ENCODE measurements at regions not wholly inside any gene's neighbourhood (a gene's known extent, or its start where the extent isn't known, plus 50 kb on each side); places are given as distances from the start of the nearest gene placed in this dataset.

DNA sequence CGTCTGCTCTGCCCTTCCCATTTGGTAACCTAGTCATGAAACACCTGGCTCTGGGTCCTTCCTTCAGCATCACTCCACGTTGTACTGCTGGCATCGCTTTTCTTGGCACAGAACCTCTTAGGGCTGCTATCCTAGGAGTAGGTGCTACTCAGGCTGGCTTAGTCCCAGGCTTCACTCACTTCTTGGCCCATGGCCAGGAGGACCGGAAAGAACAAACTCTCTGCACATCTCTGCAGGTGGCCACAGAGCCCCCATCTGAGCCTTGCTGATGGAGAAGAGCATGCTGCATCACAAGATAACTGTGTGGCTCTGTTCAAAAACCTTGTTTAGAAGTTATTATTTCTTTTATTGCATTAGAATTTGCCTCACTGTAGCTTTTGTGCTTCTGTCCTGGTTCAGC lies 447.2 kb upstream of the TNP1 start:
- Histone ChIP-seq H3K4me2 (ENCODE audit: low read depth, low read length) (no peak overlapping the region), H3K79me2 (ENCODE audit: insufficient read depth, low read length) (no peaks in the 10 kb centered on the region), H3K27ac (ENCODE audit: extremely low read length, insufficient read depth, low read length) (no peak overlapping the region), H2AFZ (ENCODE audit: low read length) (no peak overlapping the region), H3K9ac (ENCODE audit: insufficient read depth, low read depth, low read length) (no peak overlapping the region), H4K20me1 (ENCODE audit: insufficient read depth, low read length) (no peaks in the 10 kb centered on the region), H3K9me3 (ENCODE audit: low read length) (no peaks in the 10 kb centered on the region), H3K36me3 (replicated peaks in 1 of 2; ENCODE audit: control insufficient read depth in 1 of 2, insufficient read depth in 2 of 2, low read length in 2 of 2) (no peaks in the 10 kb centered on the region), H3K4me3 (replicated peaks in 1 of 3; ENCODE audit: insufficient read depth in 1 of 3, low read depth in 2 of 3, low read length in 3 of 3) (no peak overlapping the region), H3K4me1 (ENCODE audit: insufficient read depth, low read length) (no peaks in the 10 kb centered on the region), H3K27me3 (ENCODE audit: control insufficient read depth in 1 of 2, insufficient read depth in 2 of 2, low read length in 2 of 2) (peaks cover 0 to 3% of the 10 kb centered on the region in 2 experiments; a peak in 1 of 5 replicates)
- no peak for DNase-seq (ENCODE audit: low spot score)
- in situ Hi-C loops (cut with HindIII; ENCODE audit: extremely low pct_ligation_motif_present, low pct_unique_long_range_greater_than_20kb) = no loop called here
- 26% methylated on average over 4 of the region's 4 CpGs for WGBS (ENCODE audit: low lambda C conversion rate)
- BruUV-seq (replicated peaks) = no TSS peak
- TF ChIP-seq, protein P1, sequence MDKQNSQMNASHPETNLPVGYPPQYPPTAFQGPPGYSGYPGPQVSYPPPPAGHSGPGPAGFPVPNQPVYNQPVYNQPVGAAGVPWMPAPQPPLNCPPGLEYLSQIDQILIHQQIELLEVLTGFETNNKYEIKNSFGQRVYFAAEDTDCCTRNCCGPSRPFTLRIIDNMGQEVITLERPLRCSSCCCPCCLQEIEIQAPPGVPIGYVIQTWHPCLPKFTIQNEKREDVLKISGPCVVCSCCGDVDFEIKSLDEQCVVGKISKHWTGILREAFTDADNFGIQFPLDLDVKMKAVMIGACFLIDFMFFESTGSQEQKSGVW (CRISPR knock-in tag; IDR thresholded peaks at IDR 0.05; ENCODE audit: borderline replicate concordance) = no peak
- no peak for TF ChIP-seq ZNF362 (CRISPR knock-in tag; IDR thresholded peaks at IDR 0.05; ENCODE audit: borderline replicate concordance)
- no peak for TF ChIP-seq ZNF337 (CRISPR knock-in tag; IDR thresholded peaks at IDR 0.05; ENCODE audit: borderline replicate concordance, low read depth)
- TF ChIP-seq ZNF878 (CRISPR knock-in tag; IDR thresholded peaks at IDR 0.05) = no peak
- TF ChIP-seq, protein P2, sequence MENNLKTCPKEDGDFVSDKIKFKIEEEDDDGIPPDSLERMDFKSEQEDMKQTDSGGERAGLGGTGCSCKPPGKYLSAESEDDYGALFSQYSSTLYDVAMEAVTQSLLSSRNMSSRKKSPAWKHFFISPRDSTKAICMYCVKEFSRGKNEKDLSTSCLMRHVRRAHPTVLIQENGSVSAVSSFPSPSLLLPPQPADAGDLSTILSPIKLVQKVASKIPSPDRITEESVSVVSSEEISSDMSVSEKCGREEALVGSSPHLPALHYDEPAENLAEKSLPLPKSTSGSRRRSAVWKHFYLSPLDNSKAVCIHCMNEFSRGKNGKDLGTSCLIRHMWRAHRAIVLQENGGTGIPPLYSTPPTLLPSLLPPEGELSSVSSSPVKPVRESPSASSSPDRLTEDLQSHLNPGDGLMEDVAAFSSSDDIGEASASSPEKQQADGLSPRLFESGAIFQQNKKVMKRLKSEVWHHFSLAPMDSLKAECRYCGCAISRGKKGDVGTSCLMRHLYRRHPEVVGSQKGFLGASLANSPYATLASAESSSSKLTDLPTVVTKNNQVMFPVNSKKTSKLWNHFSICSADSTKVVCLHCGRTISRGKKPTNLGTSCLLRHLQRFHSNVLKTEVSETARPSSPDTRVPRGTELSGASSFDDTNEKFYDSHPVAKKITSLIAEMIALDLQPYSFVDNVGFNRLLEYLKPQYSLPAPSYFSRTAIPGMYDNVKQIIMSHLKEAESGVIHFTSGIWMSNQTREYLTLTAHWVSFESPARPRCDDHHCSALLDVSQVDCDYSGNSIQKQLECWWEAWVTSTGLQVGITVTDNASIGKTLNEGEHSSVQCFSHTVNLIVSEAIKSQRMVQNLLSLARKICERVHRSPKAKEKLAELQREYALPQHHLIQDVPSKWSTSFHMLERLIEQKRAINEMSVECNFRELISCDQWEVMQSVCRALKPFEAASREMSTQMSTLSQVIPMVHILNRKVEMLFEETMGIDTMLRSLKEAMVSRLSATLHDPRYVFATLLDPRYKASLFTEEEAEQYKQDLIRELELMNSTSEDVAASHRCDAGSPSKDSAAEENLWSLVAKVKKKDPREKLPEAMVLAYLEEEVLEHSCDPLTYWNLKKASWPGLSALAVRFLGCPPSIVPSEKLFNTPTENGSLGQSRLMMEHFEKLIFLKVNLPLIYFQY (CRISPR knock-in tag; IDR thresholded peaks at IDR 0.05; ENCODE audit: borderline replicate concordance) = no peak
- TF ChIP-seq ZNF441 (CRISPR knock-in tag; IDR thresholded peaks at IDR 0.05; ENCODE audit: borderline replicate concordance) = no peak
- no peak for TF ChIP-seq RFX1 (IDR thresholded peaks at IDR 0.05)
- TF ChIP-seq, protein P3, sequence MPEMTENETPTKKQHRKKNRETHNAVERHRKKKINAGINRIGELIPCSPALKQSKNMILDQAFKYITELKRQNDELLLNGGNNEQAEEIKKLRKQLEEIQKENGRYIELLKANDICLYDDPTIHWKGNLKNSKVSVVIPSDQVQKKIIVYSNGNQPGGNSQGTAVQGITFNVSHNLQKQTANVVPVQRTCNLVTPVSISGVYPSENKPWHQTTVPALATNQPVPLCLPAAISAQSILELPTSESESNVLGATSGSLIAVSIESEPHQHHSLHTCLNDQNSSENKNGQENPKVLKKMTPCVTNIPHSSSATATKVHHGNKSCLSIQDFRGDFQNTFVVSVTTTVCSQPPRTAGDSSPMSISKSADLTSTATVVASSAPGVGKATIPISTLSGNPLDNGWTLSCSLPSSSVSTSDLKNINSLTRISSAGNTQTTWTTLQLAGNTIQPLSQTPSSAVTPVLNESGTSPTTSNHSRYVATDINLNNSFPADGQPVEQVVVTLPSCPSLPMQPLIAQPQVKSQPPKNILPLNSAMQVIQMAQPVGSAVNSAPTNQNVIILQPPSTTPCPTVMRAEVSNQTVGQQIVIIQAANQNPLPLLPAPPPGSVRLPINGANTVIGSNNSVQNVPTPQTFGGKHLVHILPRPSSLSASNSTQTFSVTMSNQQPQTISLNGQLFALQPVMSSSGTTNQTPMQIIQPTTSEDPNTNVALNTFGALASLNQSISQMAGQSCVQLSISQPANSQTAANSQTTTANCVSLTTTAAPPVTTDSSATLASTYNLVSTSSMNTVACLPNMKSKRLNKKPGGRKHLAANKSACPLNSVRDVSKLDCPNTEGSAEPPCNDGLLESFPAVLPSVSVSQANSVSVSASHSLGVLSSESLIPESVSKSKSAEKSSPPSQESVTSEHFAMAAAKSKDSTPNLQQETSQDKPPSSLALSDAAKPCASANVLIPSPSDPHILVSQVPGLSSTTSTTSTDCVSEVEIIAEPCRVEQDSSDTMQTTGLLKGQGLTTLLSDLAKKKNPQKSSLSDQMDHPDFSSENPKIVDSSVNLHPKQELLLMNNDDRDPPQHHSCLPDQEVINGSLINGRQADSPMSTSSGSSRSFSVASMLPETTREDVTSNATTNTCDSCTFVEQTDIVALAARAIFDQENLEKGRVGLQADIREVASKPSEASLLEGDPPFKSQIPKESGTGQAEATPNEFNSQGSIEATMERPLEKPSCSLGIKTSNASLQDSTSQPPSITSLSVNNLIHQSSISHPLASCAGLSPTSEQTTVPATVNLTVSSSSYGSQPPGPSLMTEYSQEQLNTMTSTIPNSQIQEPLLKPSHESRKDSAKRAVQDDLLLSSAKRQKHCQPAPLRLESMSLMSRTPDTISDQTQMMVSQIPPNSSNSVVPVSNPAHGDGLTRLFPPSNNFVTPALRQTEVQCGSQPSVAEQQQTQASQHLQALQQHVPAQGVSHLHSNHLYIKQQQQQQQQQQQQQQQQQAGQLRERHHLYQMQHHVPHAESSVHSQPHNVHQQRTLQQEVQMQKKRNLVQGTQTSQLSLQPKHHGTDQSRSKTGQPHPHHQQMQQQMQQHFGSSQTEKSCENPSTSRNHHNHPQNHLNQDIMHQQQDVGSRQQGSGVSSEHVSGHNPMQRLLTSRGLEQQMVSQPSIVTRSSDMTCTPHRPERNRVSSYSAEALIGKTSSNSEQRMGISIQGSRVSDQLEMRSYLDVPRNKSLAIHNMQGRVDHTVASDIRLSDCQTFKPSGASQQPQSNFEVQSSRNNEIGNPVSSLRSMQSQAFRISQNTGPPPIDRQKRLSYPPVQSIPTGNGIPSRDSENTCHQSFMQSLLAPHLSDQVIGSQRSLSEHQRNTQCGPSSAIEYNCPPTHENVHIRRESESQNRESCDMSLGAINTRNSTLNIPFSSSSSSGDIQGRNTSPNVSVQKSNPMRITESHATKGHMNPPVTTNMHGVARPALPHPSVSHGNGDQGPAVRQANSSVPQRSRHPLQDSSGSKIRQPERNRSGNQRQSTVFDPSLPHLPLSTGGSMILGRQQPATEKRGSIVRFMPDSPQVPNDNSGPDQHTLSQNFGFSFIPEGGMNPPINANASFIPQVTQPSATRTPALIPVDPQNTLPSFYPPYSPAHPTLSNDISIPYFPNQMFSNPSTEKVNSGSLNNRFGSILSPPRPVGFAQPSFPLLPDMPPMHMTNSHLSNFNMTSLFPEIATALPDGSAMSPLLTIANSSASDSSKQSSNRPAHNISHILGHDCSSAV (CRISPR knock-in tag; IDR thresholded peaks at IDR 0.05; ENCODE audit: borderline replicate concordance) = no peak
- no peak for TF ChIP-seq YEATS2 (CRISPR knock-in tag; IDR thresholded peaks at IDR 0.05; ENCODE audit: borderline replicate concordance)
- ChIA-PET CTCF (ENCODE audit: low intra/inter-chr PET ratio, low total read pairs) (no interaction called here), POLR2A (no interaction called here)
- ATAC-seq = no peak
- FAIRE-seq = no peak
- intact Hi-C loops (cut with micrococcal nuclease; ENCODE audit: unreplicated experiment) = no loop called here
